NCI-H2107 treated with DMSO at 0.1 percent for 48 hours (cell line): ENCODE measurements at regions not wholly inside any gene's neighbourhood (a gene's known extent, or its start where the extent isn't known, plus 50 kb on each side); places are given as distances from the start of the nearest gene placed in this dataset.

Experiments used
- DNase-seq: peaks from one replicate; lab custom pipeline; 2025; ENCODE audit not compliant: unreplicated experiment; lab: John Stamatoyannopoulos, UW

DNA sequence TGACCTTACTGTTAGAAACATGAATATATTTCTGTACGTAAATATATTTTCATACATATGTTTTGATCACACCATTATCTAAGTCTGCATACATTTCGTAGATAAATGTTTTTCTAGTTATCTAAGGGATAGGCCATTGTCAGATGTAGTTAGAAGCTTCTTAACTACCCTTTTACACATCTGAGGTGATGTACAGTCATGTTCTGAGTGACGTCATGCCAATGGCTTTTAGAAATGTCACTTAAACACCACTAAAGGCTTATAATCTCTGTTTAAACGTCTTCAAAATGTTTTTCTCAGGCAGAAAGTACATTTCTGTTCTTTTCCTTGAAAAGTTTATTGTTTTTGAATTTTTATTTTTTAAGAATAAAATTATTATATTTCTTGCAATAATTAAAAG is 781.9 kb downstream of the MRPL39 start:
- no peak for DNase-seq

DNA sequence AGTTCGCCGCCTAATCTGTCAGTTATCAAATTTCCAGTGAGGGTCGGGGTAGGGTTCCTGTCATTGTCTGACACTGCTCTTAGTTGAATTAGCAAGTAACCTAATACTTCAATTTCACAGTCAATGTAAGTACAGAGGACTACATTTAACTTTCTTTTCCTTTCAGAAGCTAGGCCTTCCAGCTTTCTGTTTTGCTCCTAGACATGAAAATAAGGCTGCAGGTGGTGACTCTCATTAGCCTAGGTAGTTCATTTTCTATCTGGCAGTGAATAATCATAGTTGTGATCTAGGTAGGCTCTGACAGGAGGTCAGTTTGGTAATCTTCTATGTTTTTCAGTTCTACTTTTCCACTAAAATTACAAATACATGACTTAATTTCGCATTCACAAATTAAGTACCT is 783.1 kb downstream of the MRPL39 start:
- peak; percentile 13 for DNase-seq

DNA sequence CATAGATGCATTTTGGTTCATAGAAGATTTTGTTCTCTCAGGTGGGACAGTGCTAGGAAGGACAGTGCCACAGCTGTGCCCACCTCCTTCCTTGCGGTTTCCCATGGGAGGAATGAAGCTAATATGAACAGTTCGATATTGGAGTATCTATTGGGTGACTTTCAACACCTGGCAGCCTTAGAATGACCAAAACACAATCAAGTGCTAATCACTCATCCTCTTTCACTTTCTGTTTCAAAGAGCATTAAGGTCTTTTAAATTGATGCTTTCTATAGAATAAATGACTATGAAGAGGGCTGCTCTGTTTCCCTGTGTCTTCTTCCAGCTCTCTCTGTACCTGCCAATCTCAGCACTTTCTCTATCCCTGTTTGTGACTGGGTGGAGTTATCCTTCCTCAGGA is 784.0 kb downstream of the MRPL39 start:
- DNase-seq: no peak

DNA sequence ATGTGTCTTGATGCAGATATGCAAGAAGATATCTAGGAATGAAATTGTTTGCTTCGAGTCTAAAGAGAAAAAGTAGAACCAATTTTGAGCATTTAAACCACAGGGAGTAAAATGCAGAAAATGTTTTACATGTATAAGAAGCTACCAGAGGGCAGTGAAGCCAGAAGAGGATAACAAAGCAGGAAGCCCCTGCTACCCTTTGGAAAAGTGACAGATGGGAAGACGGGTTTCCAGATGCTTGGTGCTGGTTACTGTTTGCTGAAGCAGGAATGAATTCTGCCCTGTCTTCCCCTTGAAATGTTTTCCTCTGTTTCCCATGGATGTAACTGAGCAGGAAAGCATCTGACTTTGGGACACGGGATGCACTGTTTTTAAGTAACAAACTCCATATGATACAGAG is 822.2 kb downstream of the MRPL39 start:
- DNase-seq: no peak

DNA sequence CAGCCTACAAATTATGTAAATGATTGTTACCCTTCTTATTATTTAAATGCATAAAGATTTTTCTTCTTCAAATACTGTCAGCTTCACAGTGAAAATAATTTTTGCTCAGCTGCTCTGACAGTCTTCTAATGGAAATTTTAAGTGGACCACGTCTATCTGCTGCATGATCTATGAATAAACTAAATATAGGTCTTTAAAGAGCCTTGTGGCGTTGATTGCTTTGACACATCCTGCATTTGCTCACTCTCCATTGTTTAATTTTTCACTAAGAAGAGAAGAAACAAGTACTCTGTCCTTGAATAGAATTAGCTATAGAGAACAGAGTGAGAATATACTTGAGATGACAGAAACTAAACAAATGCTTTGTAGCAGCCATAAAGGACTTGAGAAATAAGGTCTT is 826.1 kb downstream of the MRPL39 start:
- no peak for DNase-seq

DNA sequence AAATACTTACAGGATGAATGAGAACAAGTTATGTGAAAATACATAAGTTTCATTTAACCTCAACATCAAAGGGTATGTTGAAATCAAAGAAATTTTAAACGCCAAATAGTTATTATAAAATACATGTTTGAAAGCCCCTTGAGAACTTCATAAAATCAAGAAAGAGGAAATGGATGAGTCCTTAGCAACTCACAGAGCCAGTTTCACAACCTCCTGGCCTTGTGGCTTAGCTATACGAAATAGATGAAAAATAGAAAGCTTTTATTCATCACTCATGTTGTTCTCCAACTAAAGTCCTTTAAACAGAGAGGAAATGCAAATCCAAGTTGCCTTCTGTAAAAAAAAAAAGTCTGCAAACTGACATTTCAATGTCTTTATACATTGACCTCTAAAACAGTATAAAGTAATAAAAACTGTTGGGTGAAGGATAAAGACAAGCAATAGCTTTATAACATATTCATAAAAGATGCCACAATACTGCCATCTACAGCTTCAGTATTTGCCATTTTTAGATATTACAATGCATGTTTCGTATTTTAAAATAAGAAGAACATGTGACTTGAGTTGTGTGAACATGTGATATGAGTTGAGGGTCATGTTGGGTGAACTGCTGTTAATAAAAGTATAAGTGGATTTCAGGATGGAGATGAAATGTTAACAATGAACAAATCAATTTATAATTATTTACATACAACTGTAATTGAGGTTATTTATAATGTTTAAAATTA is 847.8 kb downstream of the MRPL39 start:
- DNase-seq: no peak

DNA sequence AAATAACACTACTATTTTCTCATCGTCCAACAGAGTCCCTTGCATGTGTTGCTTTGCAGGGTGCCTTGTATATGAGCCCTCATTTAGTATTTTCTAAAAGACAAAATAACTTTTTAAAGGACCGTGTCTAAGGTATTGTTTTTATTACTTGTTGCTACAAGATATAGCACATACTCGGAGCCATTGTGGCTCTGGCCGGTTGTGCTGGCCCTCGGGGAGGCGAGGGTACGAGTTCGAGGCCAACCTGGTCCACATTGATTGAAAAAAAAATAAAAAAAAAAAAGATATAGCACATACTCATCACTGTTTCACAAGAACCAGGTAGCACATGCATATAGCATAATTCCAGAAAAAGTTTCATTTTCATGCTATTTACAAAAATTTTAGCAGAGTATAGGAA is 869.2 kb downstream of the MRPL39 start:
- no peak for DNase-seq

DNA sequence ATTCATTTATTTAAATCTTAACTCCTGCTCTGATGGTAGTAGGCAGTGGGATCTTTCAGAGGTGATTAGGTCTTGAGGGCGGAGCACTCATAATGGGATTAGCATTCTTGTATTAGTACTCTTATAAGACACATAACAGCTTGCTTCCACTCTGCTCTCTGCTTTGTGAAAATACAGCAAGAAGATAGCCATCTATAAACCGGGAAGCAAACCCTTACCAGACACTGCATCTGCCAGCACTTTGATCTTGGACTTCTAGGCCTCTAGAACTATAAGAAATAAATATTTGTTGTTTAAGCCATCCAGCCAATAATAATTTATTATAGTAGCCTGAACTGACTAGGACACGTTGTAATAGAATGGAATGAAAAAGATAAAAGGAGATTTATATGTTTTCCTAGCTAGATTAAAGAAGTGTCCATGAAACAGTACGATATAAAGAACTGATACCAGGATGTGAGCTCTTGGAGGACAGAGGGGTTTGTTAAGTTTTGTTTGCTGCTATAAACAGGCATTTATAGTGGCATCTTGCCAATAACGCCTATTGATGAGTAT is 869.9 kb downstream of the MRPL39 start:
- no peak for DNase-seq

DNA sequence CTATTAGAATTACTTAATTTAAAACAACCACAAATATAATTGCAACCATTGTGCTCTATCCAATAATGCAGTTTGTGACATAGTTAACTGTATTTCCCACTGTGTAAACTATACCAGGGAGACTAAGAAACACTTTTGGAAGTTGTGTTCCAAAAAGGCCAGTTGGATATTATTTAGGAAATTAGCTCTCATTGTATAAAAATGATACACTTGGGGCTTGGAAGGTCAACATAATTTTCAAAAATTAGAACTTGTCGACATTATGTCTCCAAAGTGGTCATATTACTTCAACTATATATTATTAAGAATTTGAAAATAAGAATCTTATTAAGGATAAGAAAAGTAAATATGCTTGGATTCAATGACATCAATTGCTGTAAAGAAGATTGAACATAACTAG is 876.6 kb downstream of the MRPL39 start:
- DNase-seq: no peak

DNA sequence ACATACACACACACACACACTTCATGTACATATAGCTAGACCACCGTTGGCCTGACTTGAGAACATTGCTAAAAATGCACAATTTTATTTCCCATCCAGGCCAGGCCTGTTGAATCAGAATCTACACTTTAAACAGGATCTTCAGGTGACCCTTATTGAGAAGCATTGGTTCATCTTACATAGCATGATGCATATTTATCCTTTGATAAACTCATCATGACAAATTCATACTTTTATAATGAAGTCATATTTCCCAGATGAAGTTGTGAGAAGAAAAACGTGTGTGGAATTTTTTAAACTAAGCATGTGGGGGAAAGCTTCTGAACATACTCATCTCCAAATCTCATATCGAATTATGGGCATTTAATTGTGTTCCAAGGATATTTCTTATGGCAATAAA is 877.7 kb downstream of the MRPL39 start:
- no peak for DNase-seq

DNA sequence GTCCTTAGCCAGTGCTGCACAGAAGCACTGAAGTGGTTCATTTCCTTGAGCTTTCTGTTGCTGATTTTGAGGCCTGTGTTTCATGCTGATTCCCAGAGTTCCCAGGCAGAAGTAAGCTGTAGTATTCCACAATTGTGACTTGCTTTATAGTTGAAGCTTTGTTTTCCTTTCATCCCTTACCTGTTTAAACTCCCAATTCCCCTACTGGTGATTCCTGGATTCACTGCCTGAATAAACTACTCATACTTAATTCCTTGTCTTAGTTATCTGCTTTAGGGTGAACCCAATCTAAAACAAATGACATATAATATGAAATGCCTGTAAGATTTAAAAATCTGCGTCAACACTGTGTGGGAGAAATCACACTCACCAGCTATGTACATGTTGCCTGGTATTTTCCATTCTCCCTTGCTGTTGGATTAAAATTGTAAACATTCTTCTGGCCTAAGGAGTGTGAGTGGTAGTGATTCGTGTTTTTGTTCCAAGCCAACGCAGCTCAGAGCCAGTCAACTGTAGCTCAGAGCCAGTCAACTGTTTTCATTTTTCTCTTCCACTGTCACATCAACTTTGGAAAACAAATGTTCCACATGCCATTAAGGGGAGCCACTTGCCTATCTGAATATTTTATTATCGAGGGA is 879.4 kb downstream of the MRPL39 start:
- DNase-seq: no peak

DNA sequence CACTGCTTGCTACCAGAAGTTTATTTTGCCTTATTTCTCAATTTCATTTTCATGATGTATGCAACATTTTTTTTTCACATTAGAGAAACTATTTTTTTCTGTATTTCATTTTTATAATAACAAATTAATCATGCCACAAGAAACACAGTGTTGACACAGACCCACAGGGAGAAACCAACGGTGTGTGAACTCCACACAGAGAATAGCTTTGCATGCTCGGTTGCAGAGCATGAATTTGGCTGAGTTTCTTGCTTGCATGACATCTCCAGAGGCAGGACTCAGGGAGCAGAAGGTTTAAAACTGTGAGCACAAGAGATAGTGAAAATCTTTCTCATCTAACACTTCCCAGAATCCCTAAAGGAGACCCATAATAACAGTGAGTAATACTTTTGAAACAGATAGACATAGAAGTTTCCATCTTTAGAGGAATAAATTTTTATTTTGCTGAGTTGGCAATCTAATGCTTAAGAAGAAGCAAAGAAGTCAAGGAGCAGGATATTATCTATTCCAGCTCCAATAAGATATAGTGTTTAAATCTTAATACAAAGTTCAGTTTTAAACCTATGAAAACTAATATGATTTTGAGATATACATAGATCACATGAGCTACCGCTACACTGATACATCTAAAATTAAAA is 890.9 kb downstream of the MRPL39 start:
- DNase-seq: no peak

DNA sequence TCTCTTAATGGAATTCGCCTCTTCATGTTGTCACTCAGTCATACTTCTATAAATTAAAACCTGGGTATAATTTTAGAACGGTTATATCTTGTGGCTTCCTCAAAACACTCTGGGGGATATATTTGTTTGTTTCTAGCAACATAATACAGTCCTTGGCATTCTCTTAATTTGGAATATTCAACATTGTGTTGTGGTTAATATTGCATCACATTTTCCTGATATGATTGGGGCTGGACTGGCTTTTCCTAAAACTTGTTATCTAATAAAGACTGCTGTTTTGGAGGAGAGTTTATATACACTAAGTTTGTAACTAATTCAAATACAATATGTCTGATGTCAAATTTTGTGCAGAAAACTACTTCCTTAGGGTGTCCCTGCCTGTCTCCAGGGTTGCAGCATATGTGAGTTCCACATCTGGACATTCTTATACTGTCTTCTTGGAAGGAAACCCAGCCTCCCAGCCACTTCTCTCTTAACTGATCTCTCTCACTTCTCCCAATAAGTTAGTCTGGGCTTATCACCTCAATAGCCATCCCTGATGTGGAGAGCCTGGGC is 892.6 kb downstream of the MRPL39 start:
- no peak for DNase-seq

DNA sequence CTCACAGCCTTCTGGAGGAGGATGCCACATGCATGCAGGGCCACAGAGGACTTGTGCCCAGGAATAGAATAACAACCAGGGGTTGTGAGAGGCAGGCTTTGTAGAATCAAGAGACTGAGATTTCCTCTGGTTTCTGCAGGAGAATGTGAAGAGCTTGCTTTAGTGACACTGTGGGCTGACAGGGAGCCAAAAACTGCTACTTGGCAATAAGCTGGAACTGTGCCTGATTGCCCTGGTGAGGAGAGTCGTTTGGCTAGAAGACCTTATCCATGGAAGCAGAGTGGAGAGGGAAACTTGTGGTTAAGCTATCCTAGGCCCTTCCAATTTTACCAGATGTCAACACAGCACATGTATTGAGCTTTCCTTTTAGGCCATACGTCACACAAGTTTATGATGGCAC is 902.1 kb downstream of the MRPL39 start:
- no peak for DNase-seq

DNA sequence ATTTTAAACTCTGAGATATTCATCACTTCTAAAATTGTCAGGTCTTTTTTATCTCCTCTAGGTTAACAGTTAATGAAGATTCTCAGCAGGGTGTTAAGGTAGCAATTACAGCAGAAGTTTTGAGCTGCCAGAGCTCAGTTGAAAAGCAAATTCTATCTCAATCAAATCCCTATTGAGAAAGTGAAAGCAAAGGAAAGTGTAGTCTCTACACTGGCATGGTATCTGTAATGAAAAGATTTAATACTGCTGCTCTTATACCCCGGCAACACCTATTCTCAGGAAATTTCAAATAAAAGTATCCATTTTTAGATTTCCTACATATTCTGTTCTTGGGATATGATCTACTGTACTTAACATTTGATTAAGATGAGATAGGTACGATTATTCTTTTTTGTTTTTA is 913.5 kb downstream of the MRPL39 start:
- no peak for DNase-seq

DNA sequence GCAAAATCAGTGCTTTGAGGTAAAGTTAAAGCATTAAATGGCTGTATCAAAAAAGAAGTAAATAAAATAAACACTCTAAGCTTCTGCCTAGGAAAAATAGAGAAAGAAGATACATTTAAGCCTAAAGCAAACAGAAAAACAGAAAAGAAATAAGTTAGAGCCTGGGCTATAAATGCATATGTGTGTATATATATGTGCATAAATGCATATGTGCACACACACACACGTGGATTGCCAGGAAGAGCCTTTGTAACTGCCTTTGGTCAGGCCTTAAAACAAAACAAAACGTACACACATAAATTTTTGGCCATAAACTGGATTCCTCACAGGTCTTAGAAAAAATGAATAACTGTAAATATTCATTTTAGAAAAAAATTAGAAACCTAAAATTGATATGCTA is 925.8 kb downstream of the MRPL39 start:
- DNase-seq: no peak

DNA sequence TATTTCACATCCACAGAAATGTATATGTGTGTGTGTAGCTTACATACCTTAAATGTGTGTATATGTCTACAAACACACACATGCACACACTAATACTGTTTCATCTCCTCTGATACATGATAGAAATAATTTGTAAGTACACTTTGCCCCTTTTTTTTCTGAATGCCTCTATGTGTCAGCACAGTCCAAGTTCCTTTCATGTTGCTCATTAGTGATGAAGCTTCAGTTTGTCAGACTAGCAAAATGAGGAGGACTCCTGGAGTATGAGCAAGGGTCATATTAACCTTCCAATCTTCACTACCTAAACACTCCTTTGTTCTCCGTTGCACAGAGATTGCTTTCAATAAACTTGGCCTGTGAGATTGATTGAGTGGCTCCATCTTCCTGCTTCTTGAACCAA is 935.4 kb downstream of the MRPL39 start:
- DNase-seq: no peak

DNA sequence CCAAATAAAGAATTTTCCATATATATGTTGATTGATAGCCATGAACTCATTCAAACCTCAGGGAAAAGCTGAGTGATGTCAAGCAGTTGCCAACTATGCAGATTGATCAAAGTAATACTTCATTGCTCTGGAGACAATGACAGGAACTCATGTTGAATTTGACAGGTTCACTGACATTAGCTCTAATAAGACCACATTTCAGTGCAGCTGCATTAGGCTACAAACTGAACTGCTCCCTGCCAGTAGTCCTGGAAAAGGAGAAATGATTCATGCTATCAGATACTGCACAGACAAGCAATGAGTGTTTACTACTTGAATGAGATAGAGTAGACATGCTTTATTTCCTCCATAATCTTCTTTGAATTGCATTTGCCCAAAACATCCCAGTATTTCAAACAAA is 948.4 kb downstream of the MRPL39 start:
- no peak for DNase-seq

DNA sequence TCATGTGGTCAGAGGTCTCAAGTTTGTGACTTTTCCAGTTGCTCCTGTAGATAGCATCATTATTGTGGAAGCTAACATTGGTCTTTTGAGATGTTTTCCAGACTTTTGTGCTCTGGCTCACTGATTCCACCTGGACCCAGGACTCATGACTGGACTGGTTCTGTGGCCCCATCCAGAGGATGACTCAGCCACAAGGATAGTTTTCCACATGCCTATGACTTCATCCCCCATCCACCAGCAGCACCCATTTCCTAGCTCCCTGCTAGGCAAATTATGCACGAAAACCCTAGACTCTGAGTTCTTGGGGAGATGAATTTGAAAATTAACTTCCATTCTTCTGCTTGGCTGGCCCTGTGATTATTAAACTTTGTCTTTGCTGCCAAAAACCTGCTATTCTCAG is 949.3 kb downstream of the MRPL39 start:
- no peak for DNase-seq

DNA sequence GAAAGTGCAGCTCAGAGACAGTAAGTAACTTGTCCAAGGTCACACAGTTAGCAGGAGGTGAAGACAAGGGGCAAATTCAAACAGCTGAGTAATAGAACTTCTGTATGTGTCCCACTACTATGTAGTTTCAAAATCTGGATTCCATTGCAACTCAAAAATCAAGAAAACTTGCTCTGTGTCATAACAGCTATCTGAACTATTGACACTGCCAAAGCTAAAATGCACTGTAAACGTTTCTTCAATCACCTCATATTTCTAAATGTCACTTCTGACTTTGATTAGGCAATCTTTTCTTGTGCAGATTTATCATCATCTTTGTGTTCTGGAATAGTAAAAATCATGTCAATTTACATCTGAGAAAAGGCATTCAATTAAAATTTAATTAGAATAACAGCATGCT is 957.6 kb downstream of the MRPL39 start:
- DNase-seq: no peak

DNA sequence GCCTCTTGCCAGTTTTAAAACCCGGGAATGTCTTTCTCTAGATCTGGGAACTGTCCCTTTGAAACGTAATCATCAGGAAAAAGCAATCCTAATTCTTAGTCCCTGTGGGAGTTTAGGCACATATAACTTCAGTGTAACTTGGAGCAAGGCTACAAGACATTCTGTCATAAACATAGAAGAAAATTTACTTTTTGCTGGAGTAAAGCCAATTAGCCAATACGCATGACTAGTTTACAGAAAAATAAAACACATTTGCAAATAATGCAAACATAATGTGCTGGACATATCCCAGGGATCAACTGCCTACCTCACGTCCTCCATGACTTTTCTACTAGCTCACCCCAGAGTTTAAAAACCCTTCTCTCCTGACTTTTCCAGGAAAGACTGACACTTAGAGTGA is 970.6 kb downstream of the MRPL39 start:
- DNase-seq: no peak

DNA sequence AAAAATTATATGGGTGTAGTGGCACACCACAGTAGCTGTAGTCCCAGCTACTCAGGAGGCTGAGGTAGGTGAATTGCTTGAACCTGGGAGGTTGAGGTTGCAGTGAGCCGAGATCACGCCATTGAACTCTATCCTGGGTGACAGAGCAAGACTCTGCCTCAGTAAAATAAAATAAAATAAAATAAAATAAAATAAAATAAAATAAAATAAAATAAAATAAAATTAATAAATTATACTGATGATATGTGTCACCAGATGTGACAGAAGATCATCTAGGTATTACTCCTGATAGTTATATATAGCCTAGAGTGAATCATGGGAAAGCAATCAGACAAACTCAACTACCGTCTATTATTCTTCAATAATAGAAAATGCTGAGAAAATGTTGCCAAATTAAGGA is 972.5 kb downstream of the MRPL39 start:
- no peak for DNase-seq
